ENCODE measurements at regions not wholly inside any gene's neighbourhood (a gene's known extent, or its start where the extent isn't known, plus 50 kb on each side); places are given as distances from the start of the nearest gene placed in this dataset.

- TF ChIP-seq CTCF (IDR thresholded peaks at IDR 0.05; ENCODE audit: poor library complexity, severe bottlenecking) (no peak), RAD21 (conservative IDR thresholded peaks at IDR 0.05) (no peak), REST (IDR thresholded peaks at IDR 0.05; ENCODE audit: borderline replicate concordance) (no peak), EZH2 (IDR thresholded peaks at IDR 0.05; ENCODE audit: borderline replicate concordance, insufficient read depth, low read length, poor library complexity, severe bottlenecking) (no peak)
Observed at GRCh38 chr21:25528515-25528914, 78.8 kb downstream of the MRPL39 start.

Data from neural cell (in vitro differentiated cells).